Activated T-cell treated with anti-CD3 and anti-CD28 coated beads, Interleukin-2, amount 50 U/mL, for 72 hours (primary cell): ENCODE measurements at regions not wholly inside any gene's neighbourhood (a gene's known extent, or its start where the extent isn't known, plus 50 kb on each side); places are given as distances from the start of the nearest gene placed in this dataset.
"Not testable (repeated sequence)": the region's sequence is repeated elsewhere in the genome, so short reads cannot be mapped to it uniquely, and the experiment has no call there.

Experiments used
- ATAC-seq, 2 donors: fragments of 150-1000 bp; cut with Tn5 transposase; replicated peaks in 1 of 2; 2 replicates each; pipeline ENCODE4 v1.10.0; 2021; ENCODE audit warnings: moderate library complexity in 2 of 2, mild to moderate bottlenecking in 1 of 2
- DNase-seq, 2 donors: peaks; one replicate each; pipeline ENCODE4 v3.0.0; 2021 to 2022; ENCODE audit warnings: mixed read lengths in 1 of 2
- H3K27ac Mint-ChIP-seq: one replicate; pipeline ENCODE4 v1.8.0; 2022; ENCODE audit warnings: mild to moderate bottlenecking, moderate library complexity, mixed read lengths
- H3K27me3 Mint-ChIP-seq: one replicate; pipeline ENCODE4 v1.8.0; 2022; ENCODE audit warnings: low read depth, mixed read lengths
- H3K36me3 Mint-ChIP-seq, 2 donors: one replicate each; pipeline ENCODE4 v1.8.0; 2022; ENCODE audit warnings: mixed read lengths in 2 of 2, mild to moderate bottlenecking in 1 of 2; ENCODE audit not compliant: insufficient read depth in 2 of 2
- H3K4me1 Mint-ChIP-seq: one replicate; pipeline ENCODE4 v1.8.0; 2022; ENCODE audit warnings: low read depth, mixed read lengths
- H3K4me3 Mint-ChIP-seq, 2 donors: one replicate each; pipeline ENCODE4 v1.8.0; 2022; ENCODE audit warnings: mild to moderate bottlenecking in 2 of 2, mixed read lengths in 2 of 2, moderate library complexity in 2 of 2
- H3K9me3 Mint-ChIP-seq, 2 donors: one replicate each; pipeline ENCODE4 v1.8.0; 2022; ENCODE audit warnings: mixed read lengths in 2 of 2

DNA sequence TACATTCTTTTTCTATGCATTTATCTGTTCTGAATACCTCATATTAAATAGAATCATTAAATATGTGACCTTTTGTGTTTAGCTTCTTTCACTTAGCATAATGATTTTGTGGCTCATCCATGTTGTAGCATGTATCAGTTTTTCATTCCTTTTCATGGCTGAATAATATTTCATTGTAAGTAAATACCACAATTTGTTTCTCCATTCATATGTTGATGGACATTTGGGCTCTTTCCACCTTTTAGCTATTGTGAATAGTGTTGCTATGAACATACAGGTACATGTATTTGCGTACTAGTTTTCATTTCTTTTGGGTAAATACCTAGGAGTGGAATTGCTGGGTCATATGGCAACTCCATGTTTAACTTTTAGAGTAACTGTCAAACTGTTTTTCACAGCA, 85.1 kb downstream of the GNL3L start:
- H3K4me3 Mint-ChIP-seq, result no peak overlapping the region
- DNase-seq, result no peak
- H3K27me3 Mint-ChIP-seq, result peaks cover 5% of the 10 kb centered on the region
- H3K27ac Mint-ChIP-seq, result no peak overlapping the region
- no peaks in the 10 kb centered on the region for H3K4me1 Mint-ChIP-seq
- peaks cover 5 to 18% of the 10 kb centered on the region in 2 donors for H3K9me3 Mint-ChIP-seq
- no peak for ATAC-seq
- H3K36me3 Mint-ChIP-seq, result peaks cover 19 to 22% of the 10 kb centered on the region in 2 donors

DNA sequence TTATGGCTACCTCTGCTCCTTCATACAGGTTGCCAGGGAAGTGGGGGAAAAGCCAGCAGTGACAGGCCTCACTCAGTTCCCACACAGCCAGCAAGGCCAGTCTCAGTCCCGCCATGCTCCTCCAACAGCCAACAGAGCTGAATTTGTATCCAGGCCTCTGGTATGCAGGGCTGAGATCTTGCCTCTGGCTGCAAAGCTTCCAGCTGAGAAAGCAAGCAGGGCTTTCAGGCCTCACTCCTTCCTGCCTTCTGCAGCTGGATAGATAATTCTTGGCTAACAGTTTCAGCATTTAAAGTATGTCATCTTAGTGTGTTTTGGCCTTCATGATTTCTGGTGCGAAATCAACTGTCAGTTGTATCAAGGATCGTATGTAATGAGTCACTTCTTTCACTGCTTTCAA, 103.6 kb downstream of the GNL3L start:
- Mint-ChIP-seq H3K27ac (no peak overlapping the region), H3K27me3 (peaks cover 6% of the 10 kb centered on the region), H3K36me3 (peaks cover 12 to 14% of the 10 kb centered on the region in 2 donors), H3K9me3 (peaks cover 11 to 12% of the 10 kb centered on the region in 2 donors), H3K4me1 (no peaks in the 10 kb centered on the region), H3K4me3 (no peak overlapping the region)
- DNase-seq, result no peak
- no peak for ATAC-seq

- Mint-ChIP-seq H3K27me3 (no peaks in the 10 kb centered on the region), H3K4me1 (no peaks in the 10 kb centered on the region), H3K36me3 (peaks cover 3 to 4% of the 10 kb centered on the region in 2 donors), H3K4me3 (peak overlapping the region; percentile 87 to 94), H3K9me3 (peaks cover 0 to 1% of the 10 kb centered on the region in 2 donors), H3K27ac (peak overlapping the region; percentile 98)
- DNase-seq (no peak), ATAC-seq (no peak)
Measured at GRCh38 chrX:54639018-54639345, 109.0 kb downstream of the GNL3L start.

GRCh38 chrX:54639346-54640102, 109.5 kb downstream of the GNL3L start:
- Mint-ChIP-seq H3K36me3 (peaks cover 3 to 4% of the 10 kb centered on the region in 2 donors), H3K27me3 (no peaks in the 10 kb centered on the region), H3K9me3 (peaks cover 0 to 1% of the 10 kb centered on the region in 2 donors), H3K4me3 (peak overlapping the region; percentile 87 to 94), H3K4me1 (no peaks in the 10 kb centered on the region), H3K27ac (peak overlapping the region; percentile 98)
- DNase-seq, result peak; percentile 91 to 96
- peak; percentile 96 for ATAC-seq

DNA sequence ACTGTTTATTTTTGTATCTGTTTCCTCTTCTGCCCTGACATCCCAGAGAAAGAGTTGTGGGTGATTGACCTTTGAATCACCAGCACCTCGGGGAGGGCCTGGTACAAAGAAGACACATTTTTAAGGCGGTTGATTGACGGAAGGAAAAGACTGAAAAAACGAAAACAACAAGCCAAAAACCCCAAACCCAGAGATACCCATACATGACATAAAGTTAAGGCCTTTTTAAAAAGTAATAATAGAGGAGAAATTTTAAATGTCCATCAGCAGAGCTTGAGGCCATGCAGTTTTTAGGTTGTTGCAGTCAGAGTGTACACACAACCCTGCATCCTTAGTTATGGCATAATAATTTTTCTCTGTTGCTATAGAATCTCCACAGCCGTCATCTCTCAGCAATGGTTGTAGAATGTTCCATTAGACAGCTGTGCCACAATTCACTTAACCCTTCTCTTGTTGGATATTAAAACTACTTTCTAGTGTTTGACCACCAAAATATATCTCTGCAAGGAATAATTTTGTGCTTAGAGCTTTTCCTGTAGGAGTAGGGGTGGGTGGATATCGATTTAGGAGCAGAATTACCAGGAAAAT, 110.2 kb downstream of the GNL3L start:
- no peak for DNase-seq
- no peaks in the 10 kb centered on the region for H3K4me1 Mint-ChIP-seq
- peaks cover under 1 to 3% of the 10 kb centered on the region in 2 donors for H3K36me3 Mint-ChIP-seq
- peak overlapping the region; percentile 87 to 94 for H3K4me3 Mint-ChIP-seq
- no peak for ATAC-seq
- H3K27me3 Mint-ChIP-seq, result no peaks in the 10 kb centered on the region
- H3K9me3 Mint-ChIP-seq, result peaks cover 0 to 1% of the 10 kb centered on the region in 2 donors
- peak overlapping the region; percentile 98 for H3K27ac Mint-ChIP-seq

- Mint-ChIP-seq H3K36me3 (peaks cover 0 to 3% of the 10 kb centered on the region in 2 donors), H3K27me3 (no peaks in the 10 kb centered on the region), H3K9me3 (no peaks in the 10 kb centered on the region), H3K4me1 (no peaks in the 10 kb centered on the region), H3K4me3 (peak overlapping the region; percentile 23 to 94), H3K27ac (no peak overlapping the region)
- DNase-seq (no peak), ATAC-seq (no peak)
Measured at GRCh38 chrX:54640736-54641135, 110.7 kb downstream of the GNL3L start.

DNA sequence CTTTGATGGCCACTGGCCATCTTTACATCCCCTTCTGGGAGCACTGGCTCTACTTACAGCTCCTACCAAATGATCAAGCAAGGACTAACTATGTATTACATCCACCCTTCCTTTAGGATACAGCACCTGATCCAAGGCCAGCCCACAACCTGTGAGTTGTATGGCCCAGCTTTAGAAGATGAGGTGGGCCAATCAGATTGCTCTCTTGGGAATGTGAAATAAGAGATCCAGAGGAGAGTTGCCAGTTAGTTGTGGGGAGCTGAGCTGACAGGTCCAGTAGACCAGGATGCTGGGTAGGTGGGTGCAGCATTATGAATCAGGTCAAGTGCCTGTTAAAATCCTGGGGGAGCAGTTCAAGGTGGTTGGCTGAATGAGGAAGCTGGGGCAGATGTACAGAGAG, 111.5 kb downstream of the GNL3L start:
- ATAC-seq, result no peak
- Mint-ChIP-seq H3K4me1 (no peaks in the 10 kb centered on the region), H3K36me3 (peaks cover 0 to 3% of the 10 kb centered on the region in 2 donors), H3K4me3 (no peak overlapping the region), H3K9me3 (no peaks in the 10 kb centered on the region), H3K27me3 (no peaks in the 10 kb centered on the region), H3K27ac (no peak overlapping the region)
- no peak for DNase-seq

- not testable (repeated sequence) for H3K27me3 Mint-ChIP-seq, DNase-seq, H3K4me3 Mint-ChIP-seq, H3K27ac Mint-ChIP-seq, H3K4me1 Mint-ChIP-seq, ATAC-seq, H3K9me3 Mint-ChIP-seq, H3K36me3 Mint-ChIP-seq
Measured at GRCh38 chrX:54647607-54648006, 117.6 kb downstream of the GNL3L start.

- Mint-ChIP-seq H3K36me3 (peaks cover 9 to 10% of the 10 kb centered on the region in 2 donors), H3K27ac (no peak overlapping the region), H3K4me1 (no peaks in the 10 kb centered on the region), H3K4me3 (no peak overlapping the region), H3K9me3 (peaks cover 9 to 12% of the 10 kb centered on the region in 2 donors), H3K27me3 (peaks cover 6% of the 10 kb centered on the region)
- no peak for ATAC-seq
- no peak for DNase-seq
Measured at GRCh38 chrX:54659547-54659946, 129.5 kb downstream of the GNL3L start.

DNA sequence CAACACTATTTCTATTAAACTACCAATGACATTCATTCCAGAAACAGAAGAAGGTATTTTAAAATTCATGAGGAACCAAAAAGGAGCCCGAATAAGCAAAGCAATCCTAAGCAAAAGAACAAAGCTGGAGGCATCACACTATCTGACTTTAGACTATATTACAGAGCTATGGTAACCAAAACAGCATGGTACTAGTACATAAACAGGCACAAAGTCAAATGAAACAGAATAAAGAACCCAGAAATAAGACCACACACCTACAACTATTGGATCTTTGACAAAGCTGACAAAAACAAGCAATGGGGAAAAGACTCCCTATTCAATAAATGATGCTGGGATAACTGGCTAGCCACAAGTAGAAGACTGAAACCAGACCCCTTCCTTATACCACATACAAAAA, 122.3 kb downstream of the ITIH6 start:
- no peak overlapping the region for H3K4me3 Mint-ChIP-seq
- H3K27me3 Mint-ChIP-seq, result peaks cover 17% of the 10 kb centered on the region
- H3K36me3 Mint-ChIP-seq, result peaks cover 9 to 13% of the 10 kb centered on the region in 2 donors
- ATAC-seq (no peak), DNase-seq (no peak)
- H3K27ac Mint-ChIP-seq, result no peak overlapping the region
- peaks cover 6 to 21% of the 10 kb centered on the region in 2 donors for H3K9me3 Mint-ChIP-seq
- H3K4me1 Mint-ChIP-seq, result no peaks in the 10 kb centered on the region

DNA sequence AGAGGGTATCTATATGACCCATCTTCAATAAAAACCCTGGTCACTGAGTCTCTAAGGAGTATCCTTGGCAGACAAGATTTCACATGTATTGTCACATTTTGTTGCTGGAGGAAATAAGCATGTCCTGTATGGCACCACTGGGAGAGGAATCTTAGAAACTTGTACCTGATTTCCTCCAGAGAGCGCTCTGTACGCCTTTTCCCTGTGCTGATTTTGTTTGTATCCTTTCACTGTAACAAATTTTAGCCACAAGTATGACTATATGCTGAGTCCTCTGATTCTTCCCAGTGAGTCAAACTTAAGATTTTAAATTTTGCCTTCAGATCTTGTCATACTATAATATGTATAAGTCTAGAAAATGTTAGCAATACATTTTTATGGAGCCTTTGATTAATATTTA, 102.8 kb downstream of the ITIH6 start:
- H3K36me3 Mint-ChIP-seq, result peaks cover 0 to 1% of the 10 kb centered on the region in 2 donors
- H3K4me3 Mint-ChIP-seq, result no peak overlapping the region
- H3K27ac Mint-ChIP-seq, result no peak overlapping the region

GRCh38 chrX:54695816-54696487, 102.1 kb downstream of the ITIH6 start:
- Mint-ChIP-seq H3K36me3 (no peaks in the 10 kb centered on the region), H3K27me3 (peaks cover 31% of the 10 kb centered on the region), H3K27ac (no peak overlapping the region), H3K4me1 (no peaks in the 10 kb centered on the region), H3K4me3 (no peak overlapping the region), H3K9me3 (peaks cover 0 to 5% of the 10 kb centered on the region in 2 donors)
- DNase-seq, result no peak
- no peak for ATAC-seq

More for the DNA sequence above, 102.8 kb downstream of the ITIH6 start:
- Mint-ChIP-seq H3K27me3 (peaks cover 31% of the 10 kb centered on the region), H3K4me1 (no peaks in the 10 kb centered on the region), H3K9me3 (peaks cover 4 to 6% of the 10 kb centered on the region in 2 donors)
- ATAC-seq (no peak), DNase-seq (no peak)
